GM12874 (cell line): ENCODE measurements at regions not wholly inside any gene's neighbourhood (a gene's known extent, or its start where the extent isn't known, plus 50 kb on each side); places are given as distances from the start of the nearest gene placed in this dataset.

Experiments
- CTCF ChIP-seq: IDR thresholded peaks from 2 replicates; pipeline ENCODE4 v1.5.1; 2011; ENCODE audit warnings: low read depth, mild to moderate bottlenecking, control low read depth, low read length, moderate library complexity; ENCODE audit not compliant: insufficient read depth

- TF ChIP-seq CTCF = no peak
These were observed 250.0 kb upstream of the VEPH1 start for GRCh38 chr3:157752956-157753786.

DNA sequence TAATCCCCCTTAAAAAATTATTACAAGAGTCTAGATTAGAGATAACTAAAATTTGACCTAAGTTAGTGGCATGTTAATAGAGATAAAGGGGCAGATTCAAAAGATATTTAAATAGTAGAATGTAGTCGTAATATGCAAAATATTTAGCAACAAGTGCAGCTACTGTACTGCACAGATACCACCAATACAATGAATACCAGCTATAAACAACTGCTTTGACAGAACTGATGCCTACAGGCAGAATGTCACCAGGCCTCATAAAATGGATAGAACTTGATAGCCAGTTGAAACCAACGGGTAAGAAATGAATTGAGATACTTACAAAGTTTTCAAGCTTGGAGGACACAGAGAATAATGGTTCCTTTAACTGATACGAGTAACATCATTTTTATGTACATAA is 249.3 kb upstream of the VEPH1 start:
- no peak for TF ChIP-seq CTCF

DNA sequence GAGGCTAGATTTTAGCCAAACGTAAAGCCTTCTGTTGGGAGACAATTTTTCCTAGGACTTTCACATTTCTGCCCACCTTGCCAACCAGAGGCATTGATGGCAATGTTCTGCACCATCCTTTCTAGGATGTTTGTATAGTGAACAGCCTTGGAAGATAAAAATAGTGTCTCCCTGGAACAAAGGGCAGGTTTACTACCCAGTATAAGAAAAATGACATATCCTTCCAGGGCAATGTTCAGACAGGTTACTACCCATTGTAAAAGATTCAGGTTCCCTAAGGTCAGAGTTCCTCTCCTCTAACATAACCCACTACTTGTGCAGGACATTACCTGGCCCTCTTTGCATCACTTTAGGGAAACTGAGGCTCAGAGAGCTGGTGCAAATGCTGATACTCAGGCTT is 248.2 kb upstream of the VEPH1 start:
- no peak for TF ChIP-seq CTCF

- TF ChIP-seq CTCF = no peak
These were observed 243.2 kb upstream of the VEPH1 start for GRCh38 chr3:157746391-157746790.

- no peak for TF ChIP-seq CTCF
These were observed 238.4 kb upstream of the VEPH1 start for GRCh38 chr3:157741607-157742006.

DNA sequence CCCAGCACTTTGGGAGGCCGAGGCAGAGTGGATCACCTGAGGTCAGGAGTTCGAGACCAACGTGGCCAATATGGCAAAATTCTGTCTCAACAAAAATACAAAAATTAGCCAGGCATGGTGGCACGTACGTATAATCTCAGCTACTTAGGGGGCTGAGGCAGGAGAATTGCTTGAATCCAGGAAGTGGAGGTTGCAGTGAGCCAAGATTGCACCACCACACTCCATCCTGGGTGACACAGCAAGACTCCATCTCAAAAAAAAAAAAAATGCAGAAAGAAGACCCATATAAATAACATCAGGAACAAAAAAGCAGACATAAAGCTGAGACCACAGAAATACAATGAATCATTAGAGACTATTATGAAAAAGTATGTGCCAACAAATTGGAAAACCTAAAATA is 235.2 kb upstream of the VEPH1 start:
- TF ChIP-seq CTCF = no peak

- TF ChIP-seq CTCF = no peak
These were observed 215.6 kb upstream of the VEPH1 start for GRCh38 chr3:157718800-157719199.

DNA sequence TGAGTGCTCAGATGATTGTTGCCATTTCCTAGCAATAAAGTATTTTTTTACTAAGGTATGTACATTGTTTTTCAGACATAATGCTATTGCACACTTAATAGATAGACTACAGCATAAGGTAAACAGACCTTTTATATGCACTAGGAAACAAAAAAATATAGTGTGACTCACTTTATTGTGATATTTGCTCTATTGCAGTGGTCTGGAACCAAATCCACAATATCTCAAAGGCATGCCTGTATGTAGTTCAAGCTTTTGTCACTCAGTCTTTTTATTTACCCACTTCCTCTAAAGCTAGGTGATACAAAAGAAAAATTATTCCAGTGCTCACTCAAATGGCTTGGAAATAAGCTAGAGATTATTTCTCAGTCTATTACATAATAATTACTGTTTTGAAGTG is 209.9 kb upstream of the VEPH1 start:
- no peak for TF ChIP-seq CTCF
